SK-N-MC (cell line): ENCODE measurements at regions not wholly inside any gene's neighbourhood (a gene's known extent, or its start where the extent isn't known, plus 50 kb on each side); places are given as distances from the start of the nearest gene placed in this dataset.

ENCODE experiments used
- DNase-seq: peaks from one replicate; pipeline ENCODE4 v3.0.0-alpha.2; 2011; ENCODE audit warnings: low read depth, low spot score
- H3K27ac ChIP-seq: fragments of 200-600 bp; sonication (generic); 2 replicates; pipeline ENCODE4 v1.5.1; 2016; ENCODE audit warnings: mixed run types
- H3K36me3 ChIP-seq: fragments of 200-600 bp; sonication (generic); 2 replicates; pipeline ENCODE4 v1.6.1; 2017; ENCODE audit warnings: antibody characterized with exemption, low read length, mixed read lengths; ENCODE audit not compliant: insufficient read depth
- H3K4me3 ChIP-seq: fragments of 200-600 bp; sonication (generic); 2 replicates; pipeline ENCODE4 v1.5.1; 2016
- H3K9ac ChIP-seq: fragments of 200-600 bp; sonication (generic); 2 replicates; pipeline ENCODE4 v1.8.0; 2017; ENCODE audit warnings: mixed run types, mixed read lengths; ENCODE audit not compliant: insufficient read length
- H3K9me3 ChIP-seq: fragments of 200-600 bp; sonication (generic); 2 replicates; pipeline ENCODE4 v1.6.1; 2017; ENCODE audit warnings: low read depth, mild to moderate bottlenecking, antibody characterized with exemption, low read length, moderate library complexity, mixed read lengths
- EZH2 ChIP-seq: fragments of 200-600 bp; sonication (generic); IDR thresholded peaks from one replicate; pipeline ENCODE4 v1.6.1; 2017; ENCODE audit warnings: antibody characterized with exemption
- FOXP2 ChIP-seq: optimal IDR thresholded peaks from 2 replicates; pipeline ENCODE3; 2011; ENCODE audit warnings: mild to moderate bottlenecking, moderate library complexity; ENCODE audit not compliant: insufficient read depth; ENCODE audit errors: extremely low read length, control extremely low read depth
- POLR2AphosphoS5 ChIP-seq: IDR thresholded peaks from 2 replicates; pipeline ENCODE4 v1.6.1; 2012; ENCODE audit warnings: mild to moderate bottlenecking, low read depth, low read length, borderline replicate concordance

DNA sequence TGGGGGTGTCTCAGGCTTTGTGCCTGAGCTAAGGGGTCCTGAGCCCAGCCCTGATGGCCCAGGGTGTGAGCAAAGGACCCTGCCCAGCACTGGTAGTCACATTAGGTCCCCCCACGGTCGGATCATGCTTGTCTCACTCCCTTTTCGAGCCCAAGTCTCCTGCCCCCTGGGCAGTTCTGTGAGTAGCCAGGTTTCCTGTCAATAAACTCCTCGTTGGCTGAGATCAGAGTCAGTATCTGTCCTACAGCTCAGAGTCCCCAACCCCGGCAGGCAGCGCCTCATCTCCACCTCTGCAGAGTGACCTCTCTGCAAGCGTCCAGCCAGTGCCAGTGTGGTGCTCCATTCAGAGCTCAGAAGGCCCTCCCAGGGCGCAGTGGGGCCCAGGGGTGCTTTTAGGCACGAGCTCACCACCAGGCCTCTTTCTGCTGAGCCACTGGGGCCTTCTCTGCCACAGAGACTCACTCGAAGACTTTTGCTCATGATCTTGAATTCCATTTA, 93.7 kb upstream of the PMEPA1 start:
- TF ChIP-seq POLR2AphosphoS5: no peak
- Histone ChIP-seq H3K27ac (no peak overlapping the region), H3K9ac (no peak overlapping the region), H3K36me3 (no peaks in the 10 kb centered on the region), H3K4me3 (no peak overlapping the region), H3K9me3 (no peaks in the 10 kb centered on the region)
- DNase-seq: no peak

DNA sequence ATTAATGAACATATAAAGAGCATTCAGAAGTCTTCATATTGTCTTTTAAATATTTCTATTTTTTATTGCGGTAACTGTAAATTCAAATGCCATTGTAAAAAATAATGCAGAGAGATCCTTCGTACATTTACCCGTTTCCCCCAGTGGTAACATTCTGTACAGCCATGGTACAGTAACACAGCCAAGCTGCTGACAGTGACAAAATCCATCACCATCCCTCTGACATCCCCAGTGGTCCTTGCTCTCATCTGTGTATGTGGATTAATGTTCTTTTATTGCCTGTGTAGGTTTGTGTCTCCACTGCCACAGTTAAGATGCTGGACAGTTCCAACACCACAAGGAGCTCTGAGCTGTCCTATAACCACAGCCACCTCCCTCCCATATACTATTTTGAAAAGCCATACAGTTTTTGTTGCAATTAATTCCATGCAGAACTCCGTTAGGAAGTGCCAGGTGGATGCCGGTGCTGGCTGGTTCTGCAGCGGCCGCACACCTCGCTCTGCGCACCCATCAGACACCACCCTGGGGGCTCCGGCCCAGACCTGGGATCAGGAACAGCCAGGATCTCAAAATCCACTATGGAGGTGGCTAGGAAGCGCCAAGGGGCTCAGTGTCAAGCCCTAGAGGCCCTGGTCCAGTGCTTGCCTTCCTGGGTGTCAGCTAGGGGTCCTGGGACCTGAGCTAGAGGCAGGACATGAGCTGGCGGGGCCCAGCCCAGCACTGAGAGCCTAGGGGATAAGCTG, 93.1 kb upstream of the PMEPA1 start:
- Histone ChIP-seq H3K4me3 (no peak overlapping the region), H3K36me3 (no peaks in the 10 kb centered on the region), H3K9me3 (no peaks in the 10 kb centered on the region), H3K27ac (no peak overlapping the region), H3K9ac (no peak overlapping the region)
- TF ChIP-seq POLR2AphosphoS5: no peak
- no peak for TF ChIP-seq FOXP2
- no peak for TF ChIP-seq EZH2
- DNase-seq: no peak

DNA sequence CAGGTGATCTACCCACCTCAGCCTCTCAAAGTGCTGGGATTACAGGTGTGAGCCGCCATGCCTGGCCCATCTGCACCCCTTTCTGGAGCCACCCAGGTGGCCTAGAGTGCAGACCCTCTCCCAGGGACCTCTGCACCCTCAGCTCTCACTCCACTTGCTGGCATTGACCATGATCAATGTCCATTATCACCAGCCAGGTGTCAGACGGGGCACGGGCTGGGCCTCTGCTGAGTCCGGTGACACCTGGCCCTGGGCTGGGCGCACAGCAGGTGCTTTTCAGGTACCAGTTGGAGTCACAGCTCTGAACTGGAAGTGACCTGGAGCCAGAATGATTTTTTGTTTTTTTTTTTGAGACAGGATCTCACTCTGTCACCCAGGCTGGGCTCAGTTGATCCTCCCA, 91.8 kb upstream of the PMEPA1 start:
- no peak for DNase-seq
- no peak overlapping the region for H3K9ac ChIP-seq
- H3K36me3 ChIP-seq: no peaks in the 10 kb centered on the region
- TF ChIP-seq FOXP2 (no peak), POLR2AphosphoS5 (no peak), EZH2 (no peak)
- no peaks in the 10 kb centered on the region for H3K9me3 ChIP-seq
- no peak overlapping the region for H3K4me3 ChIP-seq
- no peak overlapping the region for H3K27ac ChIP-seq

DNA sequence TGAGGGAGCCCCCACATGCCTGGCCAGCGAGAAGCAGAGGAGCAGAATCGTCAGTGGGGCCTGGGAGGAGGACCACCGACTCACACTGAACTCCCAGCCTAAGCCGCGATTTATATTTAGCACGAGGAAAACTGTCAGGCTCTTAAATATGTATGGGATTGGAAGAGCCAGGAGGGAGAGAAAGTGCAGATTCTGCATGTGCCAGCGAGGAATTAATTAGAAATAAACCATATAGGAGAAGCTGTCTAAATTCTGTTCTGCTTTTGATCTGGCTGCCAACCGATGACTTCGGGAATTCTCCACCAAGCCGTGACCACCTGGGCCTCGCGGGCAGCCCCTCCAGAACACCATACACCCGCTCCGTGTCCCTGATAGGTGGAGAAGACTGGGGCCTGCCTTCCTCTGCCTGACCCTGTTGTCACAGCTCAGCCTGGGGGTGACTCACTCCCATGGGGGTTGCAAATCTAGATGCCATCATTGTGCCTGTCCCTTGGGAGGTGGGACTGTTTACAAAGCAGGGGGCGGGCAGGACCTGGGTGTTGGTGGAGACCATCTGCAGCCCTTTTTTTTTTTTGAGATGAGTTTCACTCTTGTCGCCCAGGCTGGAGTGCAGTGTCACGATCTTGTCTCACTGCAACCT, 91.1 kb upstream of the PMEPA1 start:
- no peak overlapping the region for H3K9ac ChIP-seq
- no peaks in the 10 kb centered on the region for H3K36me3 ChIP-seq
- no peak overlapping the region for H3K27ac ChIP-seq
- no peak for TF ChIP-seq POLR2AphosphoS5
- no peak for TF ChIP-seq EZH2
- no peak for TF ChIP-seq FOXP2
- H3K4me3 ChIP-seq: no peak overlapping the region
- no peaks in the 10 kb centered on the region for H3K9me3 ChIP-seq
- no peak for DNase-seq

DNA sequence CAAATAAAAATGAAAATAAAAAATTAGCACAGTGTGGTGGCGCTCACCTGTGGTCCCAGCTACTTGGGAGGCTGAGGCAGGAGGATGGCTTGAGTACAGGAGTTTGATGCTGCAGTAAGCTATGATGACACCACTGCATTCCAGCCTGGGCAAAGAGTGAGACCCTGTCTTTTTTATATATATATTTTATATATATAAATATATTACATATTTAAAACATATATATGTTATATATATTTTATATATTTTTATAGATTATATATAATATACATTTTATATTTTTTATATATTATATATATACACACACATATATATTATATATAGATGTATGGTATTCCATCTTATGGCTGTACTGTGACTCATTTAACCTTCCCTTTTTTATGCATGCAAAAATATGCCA, 87.6 kb upstream of the PMEPA1 start:
- TF ChIP-seq FOXP2: no peak
- no peak for TF ChIP-seq EZH2
- no peak for TF ChIP-seq POLR2AphosphoS5
- Histone ChIP-seq H3K36me3 (no peaks in the 10 kb centered on the region), H3K27ac (no peak overlapping the region), H3K9ac (no peak overlapping the region), H3K4me3 (no peak overlapping the region), H3K9me3 (no peaks in the 10 kb centered on the region)
- DNase-seq: no peak

DNA sequence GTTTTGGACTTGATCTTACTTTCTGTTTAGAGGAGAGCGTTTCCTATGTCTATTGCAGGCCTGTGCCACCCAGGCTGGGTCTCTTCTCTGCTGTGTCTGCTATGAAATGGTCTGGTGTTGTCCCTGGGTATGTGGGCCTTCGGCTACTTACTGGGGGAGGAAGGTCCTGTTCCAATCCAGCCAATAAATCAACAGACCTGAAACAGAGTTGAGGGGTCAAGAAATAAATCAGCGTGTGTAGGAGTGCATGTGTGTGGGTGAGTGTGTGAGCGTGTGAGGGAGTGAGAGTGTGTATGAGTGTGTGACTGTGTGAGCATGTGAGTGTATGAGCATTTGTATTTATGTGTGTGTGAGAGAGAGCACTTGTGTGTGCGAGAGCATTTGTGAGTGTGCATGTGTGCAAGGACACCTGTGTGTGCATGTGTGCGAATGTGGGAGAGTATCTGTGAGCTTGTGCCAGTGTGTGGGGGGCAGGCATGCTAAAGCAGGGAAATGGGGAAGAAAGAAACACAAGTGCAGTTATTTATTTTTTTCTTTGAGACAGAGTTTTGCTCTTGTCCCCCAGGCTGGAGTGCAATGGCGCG, 86.3 kb upstream of the PMEPA1 start:
- TF ChIP-seq FOXP2 (no peak), EZH2 (no peak), POLR2AphosphoS5 (no peak)

DNA sequence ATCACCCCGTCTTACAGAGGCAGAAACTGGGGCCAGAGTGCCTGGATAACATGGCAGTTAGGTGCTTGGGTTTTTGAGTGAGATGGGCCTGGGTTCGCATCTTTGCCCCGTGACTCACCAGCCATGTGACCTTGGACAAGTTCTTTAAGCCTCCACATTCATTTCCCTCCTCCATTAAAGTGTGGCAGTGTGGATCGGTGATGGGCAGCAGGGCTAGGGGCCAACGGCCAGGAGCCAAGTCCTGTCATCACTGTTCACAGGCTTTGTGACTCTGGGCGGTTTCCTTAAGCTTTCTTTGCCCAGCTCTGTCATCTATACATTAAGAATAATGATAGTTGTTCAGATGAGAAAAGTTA, 85.5 kb upstream of the PMEPA1 start:
- no peak for DNase-seq
- Histone ChIP-seq H3K9me3 (no peaks in the 10 kb centered on the region), H3K27ac (no peak overlapping the region), H3K36me3 (no peaks in the 10 kb centered on the region), H3K4me3 (no peak overlapping the region), H3K9ac (no peak overlapping the region)
- TF ChIP-seq EZH2 (no peak), FOXP2 (no peak), POLR2AphosphoS5 (no peak)

More for the DNA sequence above, 86.3 kb upstream of the PMEPA1 start:
- Histone ChIP-seq H3K36me3 (no peaks in the 10 kb centered on the region), H3K4me3 (no peak overlapping the region), H3K9ac (no peak overlapping the region), H3K27ac (no peak overlapping the region), H3K9me3 (no peaks in the 10 kb centered on the region)
- no peak for DNase-seq

DNA sequence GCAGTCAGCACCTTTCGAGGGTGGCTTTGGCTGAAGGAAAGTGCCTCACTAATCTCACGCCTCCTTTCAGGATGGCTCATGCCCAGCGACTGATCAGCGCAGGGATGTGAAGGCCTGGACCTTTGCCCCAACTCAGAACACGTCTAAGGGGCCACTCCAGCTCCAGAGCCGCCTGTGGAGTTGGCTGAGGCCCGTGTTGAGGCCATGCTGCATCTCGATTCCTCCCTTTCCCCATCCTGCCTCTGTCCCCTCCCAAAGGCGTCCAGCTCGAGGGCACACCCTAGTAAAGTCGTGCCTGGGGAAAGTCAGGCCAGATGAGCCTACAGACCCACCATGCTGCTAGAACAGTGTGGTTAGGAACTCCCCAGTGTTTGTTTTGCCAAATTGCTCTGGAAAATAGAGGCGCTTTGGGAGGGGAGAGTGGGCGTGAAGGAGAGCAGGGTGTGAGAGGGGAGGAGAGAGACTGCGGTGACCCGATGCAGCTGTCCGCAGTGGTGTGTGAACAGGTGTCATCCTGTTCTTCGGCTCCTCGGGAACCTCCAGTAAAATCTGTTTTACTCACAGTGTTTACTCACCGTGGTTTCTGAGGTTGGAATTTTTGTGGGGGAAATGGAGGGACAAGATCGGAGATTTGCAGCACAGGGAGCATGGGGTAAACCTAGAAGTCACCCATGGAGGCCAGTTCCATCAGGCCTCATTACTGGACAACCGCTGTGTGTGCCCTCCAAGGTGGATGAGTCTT, 85.0 kb upstream of the PMEPA1 start:
- Histone ChIP-seq H3K36me3 (no peaks in the 10 kb centered on the region), H3K27ac (no peak overlapping the region), H3K9me3 (no peaks in the 10 kb centered on the region), H3K4me3 (no peak overlapping the region), H3K9ac (no peak overlapping the region)
- no peak for DNase-seq
- TF ChIP-seq FOXP2 (no peak), EZH2 (no peak), POLR2AphosphoS5 (no peak)
